Anterior cingulate cortex (tissue), 58 donors: ENCODE measurements at regions not wholly inside any gene's neighbourhood (a gene's known extent, or its start where the extent isn't known, plus 50 kb on each side); places are given as distances from the start of the nearest gene placed in this dataset.

Experiments used
- DNase-seq, 58 donors: peaks; one replicate each; lab custom pipeline; 2025; lab: John Stamatoyannopoulos, UW

DNA sequence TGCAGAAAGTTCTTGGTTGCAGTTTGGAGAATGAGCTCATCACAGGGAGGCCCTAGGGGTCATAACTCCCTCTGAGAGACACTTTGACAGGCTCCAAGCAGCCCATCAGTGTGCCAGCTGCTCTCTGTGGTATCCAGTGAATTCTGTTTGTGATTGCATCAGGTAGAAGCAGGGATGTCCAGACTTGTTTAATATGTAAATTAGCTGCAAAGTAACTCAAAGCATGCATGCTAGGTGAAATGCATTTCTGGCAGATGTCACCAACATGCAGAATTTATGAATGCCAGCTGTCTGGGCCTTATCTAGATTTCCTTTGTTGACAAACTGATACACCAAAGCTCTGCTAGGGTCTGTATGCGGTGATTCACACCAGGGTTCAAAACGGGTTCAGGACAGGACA lies 123.6 kb upstream of the MTNR1B start:
- no peak for DNase-seq

DNA sequence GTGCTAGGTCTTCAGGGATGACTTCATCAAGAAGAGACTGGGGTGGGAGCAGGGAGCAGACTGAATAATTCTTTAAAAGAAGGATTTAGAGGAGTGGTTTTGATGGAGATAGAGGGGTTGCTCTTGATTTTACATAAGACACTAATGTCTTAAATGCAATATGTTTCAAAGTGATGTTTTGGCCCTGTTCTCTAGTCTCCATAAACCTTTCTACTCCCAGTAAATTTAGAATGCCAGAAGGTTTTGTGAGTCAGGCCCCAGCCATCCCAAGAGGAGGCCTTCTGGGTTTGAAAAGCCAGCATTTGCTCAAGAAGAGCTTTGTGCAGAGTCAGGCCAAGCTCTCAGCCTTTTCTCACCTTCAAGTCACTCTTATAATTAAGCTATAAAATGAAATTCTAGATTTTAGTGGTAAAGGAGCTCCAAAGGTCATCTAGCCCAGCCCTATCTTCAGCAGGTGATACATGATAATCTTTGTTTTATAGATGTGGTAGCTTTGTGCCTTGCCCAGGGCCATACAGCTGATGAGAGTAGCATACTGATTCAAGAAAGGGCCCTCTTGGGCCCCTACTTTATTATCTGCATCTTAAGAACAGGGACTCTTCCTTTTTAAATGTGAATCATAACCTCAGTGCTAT lies 122.8 kb upstream of the MTNR1B start:
- DNase-seq, result no peak

DNA sequence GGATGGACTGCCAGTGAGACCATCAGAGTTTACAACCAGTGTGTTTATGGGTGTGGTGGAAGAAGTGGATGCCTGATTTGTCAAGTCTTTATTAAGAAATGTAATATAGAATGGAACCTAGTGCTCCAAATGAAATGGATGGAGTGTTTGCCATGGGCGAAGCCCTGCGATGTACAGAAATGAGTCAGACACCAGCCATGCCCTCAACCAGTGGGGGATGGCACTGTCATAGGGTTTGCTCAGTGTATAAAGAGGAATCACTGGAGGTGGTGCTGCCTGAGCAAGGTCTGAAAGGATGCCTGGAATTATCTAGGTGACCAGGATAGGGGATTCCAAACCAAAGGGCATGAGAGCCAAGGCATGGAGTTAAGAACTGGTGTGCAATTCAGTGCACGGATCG lies 120.9 kb upstream of the MTNR1B start:
- no peak for DNase-seq

DNA sequence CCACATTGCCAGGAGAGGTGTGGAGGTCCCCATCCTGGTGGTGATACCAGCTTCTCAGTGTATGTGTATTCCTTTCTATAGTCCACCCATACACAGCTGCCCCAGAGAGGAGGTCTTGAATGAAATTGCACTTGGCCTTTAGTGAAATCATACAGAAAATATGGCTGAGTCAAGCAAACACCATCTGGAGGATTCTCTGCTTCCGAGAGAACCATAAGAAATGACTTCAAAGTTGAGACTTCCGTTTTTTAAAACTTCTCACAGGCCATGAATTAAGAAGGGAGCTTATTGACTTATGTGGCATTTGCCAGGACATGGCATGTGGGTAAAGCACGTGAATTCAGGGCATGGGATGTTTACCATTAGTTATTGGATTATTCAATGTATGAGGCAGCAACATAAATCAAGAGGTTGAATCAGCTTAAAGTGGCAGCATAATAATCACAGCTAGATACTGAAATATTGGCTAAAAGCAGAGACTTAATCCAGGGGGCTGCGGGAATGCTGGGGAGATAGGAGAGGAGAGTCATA lies 119.1 kb upstream of the MTNR1B start:
- no peak for DNase-seq

DNA sequence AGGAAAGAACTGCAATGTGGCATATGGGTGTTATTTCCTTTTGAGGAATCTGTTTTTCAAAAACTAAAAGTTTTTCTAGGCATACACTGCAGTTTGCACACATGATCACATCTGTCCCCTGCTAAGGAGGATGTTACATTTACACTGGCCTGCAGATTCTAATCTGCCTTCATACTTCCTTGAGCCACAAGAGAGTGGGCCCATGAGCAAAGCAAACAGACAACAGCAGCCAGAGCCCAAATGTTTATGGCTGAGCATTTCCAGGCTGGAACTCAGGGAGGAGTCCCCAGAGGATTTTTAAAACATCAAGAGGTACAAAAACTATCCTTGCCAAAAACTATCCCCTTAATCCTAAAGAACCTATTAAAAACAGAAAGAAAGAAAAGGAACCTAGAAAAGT lies 117.2 kb upstream of the MTNR1B start:
- DNase-seq, result no peak

DNA sequence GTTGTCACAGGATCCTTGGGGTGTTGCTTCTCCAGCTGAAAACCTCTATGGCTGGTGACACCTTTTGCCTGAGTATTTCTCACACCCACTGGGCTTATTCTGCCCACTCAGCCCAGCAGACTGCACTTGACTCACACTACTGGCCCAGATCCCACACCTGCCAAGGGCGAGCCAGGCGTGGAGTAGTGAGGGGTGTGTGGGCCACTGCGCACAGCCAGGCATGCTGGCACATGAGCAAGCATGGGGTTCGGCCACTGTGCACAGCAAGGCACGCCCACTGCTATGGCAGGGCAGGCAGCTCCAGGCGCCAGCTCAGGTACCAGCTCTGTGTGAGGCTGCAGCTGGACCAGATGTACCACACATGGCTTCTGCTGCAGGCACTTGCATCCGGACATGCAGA lies 116.5 kb upstream of the MTNR1B start:
- DNase-seq, result peak in 7 of 58 donors; percentile 2 to 22 (median 15)

DNA sequence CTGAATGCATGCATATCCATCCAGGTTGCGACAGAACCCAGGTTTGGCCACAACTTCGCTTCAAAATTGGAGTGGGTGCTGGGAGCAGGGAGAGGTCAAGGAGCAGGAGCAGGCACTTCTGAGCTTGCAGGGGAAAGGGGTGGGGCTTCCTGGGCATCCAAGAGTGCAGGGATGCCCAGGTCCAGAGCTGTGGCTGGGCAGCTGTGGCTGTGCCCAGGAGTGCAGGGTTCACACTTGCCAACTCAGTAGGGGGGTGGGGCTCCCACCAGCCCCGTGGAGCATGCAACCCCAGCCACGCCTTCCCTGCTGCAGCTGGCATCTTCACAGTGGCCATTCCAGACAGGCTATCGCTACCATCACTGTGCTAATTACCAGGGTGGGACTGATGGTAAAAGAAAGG lies 115.3 kb upstream of the MTNR1B start:
- DNase-seq, result no peak

DNA sequence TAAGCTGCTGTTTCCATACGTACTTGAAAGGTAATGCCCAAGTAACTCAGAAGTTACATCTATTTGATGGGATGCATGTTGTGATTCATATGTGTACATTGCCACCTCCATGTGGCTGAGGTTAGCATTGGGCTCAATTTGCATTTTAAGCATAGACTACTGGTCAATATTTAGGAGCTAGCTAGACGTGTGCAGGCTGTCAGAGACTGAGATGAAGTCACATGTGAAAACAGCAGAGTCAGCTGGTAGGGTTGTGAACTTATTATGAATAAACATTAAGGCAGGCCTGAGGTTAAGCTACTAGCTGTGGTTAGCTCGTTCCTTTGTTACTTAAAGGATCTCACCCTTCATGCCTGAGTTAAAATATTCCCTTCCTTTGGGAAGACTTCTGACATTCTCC lies 114.5 kb upstream of the MTNR1B start:
- no peak for DNase-seq

DNA sequence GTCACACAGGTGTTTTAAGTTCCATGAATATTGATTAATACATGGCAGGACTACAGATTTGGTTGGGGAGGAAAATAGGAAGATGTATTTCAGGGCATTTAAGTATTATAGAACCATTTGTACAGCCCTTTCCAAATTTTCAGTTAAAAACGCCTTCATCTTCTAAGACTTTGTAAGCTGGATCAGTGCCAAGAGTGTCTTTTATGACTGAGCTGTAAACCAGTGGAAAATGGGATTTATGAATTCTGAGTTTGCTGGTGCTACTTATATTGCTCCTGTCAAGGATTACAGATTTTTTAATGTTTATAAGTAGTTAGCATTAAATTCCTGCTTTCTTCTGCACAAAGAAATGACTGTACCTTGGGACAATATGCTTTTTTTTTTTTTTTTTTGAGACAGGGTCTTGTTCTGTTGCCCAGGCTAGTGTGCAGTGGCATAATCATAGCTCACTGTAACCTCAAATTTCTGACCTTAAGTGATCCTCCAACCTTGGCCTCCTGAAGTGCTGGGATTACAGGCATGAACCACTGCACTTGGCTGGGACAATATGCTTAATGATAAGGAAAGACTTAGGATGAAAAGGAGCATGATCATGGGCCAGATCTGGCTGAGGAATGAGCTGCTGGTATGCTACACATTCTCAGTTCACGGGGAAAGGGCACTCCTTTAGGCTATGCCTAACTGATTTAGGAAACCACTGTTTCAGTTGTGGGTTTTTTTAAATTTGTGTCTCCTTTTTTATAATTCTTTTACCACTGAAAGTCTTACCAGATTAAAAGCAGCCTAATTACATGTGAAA lies 113.6 kb upstream of the MTNR1B start:
- no peak for DNase-seq

DNA sequence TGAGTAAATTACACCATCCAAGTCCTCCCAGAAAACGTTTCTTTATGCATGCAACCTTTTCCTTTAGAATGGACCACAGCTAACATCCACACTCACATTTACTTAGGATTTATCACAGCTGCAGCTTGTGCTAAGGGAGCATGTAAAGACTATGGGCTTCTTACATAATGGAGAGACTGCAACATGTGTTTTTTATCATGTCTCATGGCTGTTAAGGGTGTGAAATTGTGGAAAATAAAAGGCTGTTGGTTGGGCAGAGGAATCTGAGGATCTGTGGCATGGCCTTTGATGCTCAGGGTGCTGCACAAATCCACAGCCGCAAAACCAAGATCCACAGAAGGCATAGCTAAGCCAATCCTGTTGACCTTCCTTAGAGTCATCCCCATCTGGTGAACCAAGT lies 112.0 kb upstream of the MTNR1B start:
- no peak for DNase-seq

DNA sequence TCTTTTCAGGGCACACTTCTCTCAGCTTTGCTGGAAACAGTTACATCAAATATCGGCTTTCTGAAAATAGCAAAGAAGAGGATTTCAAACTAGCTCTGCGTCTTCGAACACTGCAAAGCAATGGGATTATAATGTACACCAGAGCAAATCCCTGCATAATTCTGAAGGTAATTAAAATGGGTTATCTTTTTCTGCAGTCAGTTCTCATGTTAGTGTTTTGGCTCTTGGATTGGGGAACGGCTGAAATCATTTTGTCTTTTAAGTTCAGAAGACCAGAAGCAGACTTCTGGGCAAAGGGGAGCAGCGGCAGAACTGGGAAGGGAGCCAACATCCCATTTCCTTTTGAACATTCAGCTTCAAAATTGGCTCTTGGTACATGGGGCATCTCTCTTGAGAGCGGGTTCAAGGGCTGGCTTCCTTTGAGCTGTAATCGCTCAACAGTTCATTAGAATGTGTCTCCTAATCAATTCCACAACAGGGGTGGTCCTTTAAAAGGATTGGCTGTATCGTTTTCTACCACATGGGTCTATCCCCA lies 110.2 kb upstream of the MTNR1B start:
- peak in 11 of 58 donors; percentile 5 to 46 (median 15) for DNase-seq

DNA sequence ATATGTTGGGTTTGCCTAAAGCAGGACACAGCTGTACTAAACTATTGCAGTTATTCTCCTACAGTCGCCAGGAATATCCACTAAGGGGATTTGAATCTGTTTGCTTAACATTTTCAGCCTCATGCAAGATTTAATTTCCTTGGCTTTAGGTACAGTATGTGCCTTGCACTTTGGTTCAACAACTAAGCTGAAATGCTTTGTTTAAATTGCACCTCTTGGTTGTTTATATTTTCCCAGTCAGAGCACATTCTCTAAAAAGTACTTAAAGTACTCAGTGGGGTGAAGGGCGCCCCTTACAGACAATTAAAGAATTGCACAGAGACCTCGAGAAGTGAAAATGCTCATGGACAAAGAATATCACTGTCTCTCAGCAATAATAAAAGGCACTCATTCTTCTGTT lies 107.8 kb upstream of the MTNR1B start:
- no peak for DNase-seq

DNA sequence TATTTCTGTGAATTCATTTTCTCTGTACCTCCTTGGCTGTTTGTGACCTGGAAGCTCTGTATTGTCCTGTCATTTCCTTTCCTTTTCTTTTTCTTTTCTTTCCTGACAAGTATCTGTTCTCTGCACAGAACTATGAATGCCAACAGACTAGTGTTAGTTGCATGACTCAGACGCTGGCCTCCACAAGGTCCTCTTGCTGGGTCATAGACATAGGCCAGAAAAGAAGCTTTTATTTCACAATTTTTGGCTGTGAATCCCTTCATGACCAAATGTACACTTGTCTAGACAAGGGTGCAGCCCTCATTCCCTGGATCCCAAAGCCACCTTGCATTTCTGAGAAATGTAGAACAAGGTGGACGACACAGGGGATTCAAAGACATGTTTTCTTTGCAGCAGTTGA lies 104.1 kb upstream of the MTNR1B start:
- no peak for DNase-seq

DNA sequence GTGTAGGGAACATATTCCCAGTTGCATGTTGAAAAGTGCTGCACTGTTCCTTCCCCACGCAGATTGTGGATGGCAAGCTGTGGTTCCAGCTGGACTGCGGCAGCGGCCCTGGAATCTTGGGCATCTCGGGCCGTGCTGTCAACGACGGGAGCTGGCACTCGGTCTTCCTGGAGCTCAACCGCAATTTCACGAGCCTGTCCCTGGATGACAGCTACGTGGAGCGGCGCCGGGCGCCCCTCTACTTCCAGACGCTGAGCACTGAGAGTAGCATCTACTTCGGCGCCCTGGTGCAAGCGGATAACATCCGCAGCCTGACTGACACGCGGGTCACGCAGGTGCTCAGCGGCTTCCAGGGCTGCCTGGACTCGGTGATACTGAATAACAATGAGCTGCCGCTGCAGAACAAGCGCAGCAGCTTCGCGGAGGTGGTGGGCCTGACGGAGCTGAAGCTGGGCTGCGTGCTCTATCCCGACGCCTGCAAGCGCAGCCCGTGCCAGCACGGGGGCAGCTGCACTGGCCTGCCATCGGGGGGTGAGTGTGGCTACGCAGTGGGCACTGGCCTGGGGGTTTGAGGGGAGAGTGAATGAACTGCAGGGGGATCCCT lies 102.7 kb upstream of the MTNR1B start:
- no peak for DNase-seq

DNA sequence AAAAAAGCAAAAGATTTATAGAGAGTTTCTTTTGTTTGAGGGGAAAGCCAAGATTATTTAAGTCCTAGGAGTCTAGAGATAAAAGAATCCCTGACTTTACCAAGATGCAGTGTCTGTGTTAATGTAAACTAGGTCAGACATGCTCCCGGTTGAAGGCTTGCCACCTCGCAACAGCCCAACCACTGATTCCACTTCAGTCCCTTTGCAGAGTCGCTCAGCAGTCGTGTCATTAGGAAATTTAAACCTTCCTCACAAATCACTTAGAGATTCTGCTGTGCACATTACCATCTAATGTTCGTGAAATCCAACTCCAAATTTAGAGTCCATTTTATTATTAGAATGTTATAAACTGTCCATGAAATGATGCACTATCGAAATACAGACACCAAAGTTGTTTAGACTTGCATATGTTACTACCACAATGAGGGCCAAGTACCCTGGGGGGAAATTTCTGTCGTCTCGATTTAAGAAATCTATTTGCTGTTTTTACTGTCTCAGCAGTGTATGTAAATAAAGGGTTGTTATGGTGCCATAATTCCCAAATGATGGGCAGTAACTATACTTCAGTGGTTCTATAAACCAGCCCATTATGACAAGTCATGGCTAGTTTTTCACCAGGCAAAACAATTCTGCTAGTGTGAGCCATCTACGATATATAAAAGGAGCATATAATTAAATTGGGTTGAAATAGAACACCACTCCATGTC lies 101.4 kb upstream of the MTNR1B start:
- no peak for DNase-seq

DNA sequence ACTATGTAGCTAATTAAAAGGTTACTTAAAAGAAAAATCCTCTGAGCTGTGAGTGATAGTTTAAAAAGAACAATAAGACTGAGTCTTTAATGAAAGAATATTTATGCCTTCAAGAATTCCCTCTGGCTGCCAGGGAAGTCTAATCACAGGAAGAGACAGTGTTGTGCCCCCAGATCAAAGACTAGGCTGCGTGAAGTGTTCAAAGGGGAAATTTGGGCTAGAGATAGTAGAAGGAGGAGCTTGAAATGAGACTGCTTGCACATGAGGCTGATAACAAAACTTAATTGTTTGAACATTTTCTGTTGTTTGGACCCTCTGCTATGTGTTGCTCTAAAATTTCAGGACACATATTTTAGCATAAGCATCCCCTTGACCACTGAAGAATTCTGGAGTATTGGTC lies 99.7 kb upstream of the MTNR1B start:
- no peak for DNase-seq

DNA sequence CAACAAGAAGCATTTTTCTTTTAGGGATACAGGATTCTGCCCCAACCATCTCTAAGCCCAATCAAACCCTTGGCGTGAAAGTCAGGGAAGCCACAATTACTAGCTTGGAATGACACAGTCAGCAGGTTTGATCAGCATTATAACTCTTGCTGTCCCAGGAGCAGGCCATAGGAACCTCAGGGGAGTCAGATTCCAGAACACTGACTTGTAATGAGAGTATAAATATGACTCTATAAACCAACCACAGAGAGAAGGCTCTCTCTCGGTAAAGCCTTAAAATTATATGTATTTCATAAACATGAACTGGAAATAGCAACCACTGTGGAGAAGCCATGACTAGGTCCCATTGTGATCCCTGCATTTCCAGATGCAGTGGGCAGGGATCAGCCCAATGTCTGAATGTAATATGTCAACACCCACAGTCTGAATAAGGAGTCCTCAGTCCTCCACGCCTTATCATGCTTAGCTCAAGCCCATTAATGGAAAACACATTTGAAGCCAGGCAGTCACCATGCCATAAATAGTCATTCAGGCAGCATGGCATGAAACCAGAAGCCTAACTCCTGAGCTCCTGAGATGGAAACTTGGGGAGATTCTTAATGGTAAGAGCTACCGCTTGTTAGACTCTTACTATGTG lies 99.1 kb upstream of the MTNR1B start:
- DNase-seq, result no peak

DNA sequence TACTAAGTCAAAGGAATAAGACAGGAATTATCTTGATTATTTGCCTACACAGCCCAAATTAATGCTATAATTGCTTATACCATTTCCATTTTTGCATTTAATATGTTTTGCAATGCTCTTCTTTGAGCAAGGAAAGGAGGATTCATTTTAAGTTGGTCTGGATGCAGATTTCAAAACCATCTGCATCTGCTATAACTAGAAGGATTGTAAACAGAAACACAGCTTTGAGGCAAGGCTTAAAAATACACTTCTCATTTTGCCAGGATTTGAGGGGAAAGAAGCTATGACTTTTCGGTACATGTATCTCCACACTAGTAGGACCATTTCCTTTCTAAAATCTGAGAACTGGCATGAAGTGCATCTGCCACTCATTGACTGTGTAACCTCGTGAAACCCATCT lies 95.9 kb upstream of the MTNR1B start:
- DNase-seq, result no peak

DNA sequence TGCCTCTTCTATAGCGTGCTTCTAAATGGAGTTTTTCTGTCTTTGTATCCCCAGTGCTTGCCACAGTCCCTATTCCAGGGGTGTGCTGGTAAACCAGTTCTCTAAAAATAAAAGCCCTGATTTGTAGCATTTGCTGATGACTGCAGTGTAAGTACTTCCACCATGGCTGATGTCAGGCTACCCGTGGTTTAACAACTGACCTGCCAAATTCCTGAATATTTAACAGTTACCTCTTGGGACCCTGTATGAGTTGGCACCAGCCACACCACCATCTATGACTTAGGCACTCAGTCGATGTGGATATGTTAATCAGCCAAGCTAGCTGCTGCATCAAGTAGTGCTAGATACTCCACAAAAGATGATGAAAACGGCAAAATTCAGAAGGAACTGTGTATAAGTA lies 94.0 kb upstream of the MTNR1B start:
- no peak for DNase-seq

DNA sequence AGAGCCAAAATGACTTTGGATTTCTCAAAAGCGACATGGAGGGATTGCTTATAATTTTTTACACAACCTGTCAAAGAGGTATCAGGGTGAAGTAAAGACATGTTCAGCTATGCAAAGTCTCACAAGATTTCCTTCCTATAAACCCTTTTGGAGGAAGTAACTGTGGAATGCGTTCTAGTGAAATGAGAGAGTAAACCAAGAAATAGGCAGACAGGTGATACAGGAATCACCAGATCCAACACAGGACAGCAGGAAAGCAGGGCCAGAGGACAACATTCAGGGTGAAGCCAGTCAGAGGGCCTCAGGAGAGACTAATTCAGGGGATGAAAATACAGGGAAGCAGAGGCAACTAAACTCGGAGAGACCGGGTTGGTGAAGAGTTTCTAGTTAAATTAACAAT lies 90.4 kb upstream of the MTNR1B start:
- no peak for DNase-seq
